Uterus (tissue), 3 donors: ENCODE measurements at regions not wholly inside any gene's neighbourhood (a gene's known extent, or its start where the extent isn't known, plus 50 kb on each side); places are given as distances from the start of the nearest gene placed in this dataset.

ENCODE experiments used
- DNase-seq, 2 donors: peaks; one replicate each; pipeline ENCODE4 v3.0.0-alpha.2; 2019 to 2020
- H3K27ac ChIP-seq, 2 donors: fragments of 200-600 bp; sonication (generic); 1 replicate in 1 of 2; 2 replicates in 1 of 2; pipeline ENCODE4 v1.5.1; 2016 to 2018
- H3K27me3 ChIP-seq, 2 donors: fragments of 200-600 bp; sonication (generic); one replicate each; pipeline ENCODE4 v1.5.1; 2018 to 2019; ENCODE audit warnings: control low read depth in 1 of 2
- H3K36me3 ChIP-seq, 2 donors: fragments of 200-600 bp; sonication (generic); one replicate each; pipeline ENCODE4 v1.5.1; 2019; ENCODE audit warnings: control low read depth in 1 of 2
- H3K4me1 ChIP-seq, 2 donors: fragments of 200-600 bp; sonication (generic); one replicate each; pipeline ENCODE4 v1.5.1; 2018 to 2019; ENCODE audit warnings: control low read depth in 1 of 2
- H3K4me3 ChIP-seq, 2 donors: fragments of 200-600 bp; sonication (generic); 1 replicate in 1 of 2; 2 replicates in 1 of 2; pipeline ENCODE4 v1.5.1; 2018 to 2019; ENCODE audit warnings: mild to moderate bottlenecking in 1 of 2
- H3K9me3 ChIP-seq, 2 donors: fragments of 200-600 bp; sonication (generic); one replicate each; pipeline ENCODE4 v1.5.1; 2019; ENCODE audit warnings: control low read depth in 1 of 2
- POLR2A ChIP-seq, 2 donors: fragments of 450-650 bp; IDR thresholded peaks; one replicate each; pipeline ENCODE4 v1.6.1; 2016; ENCODE audit warnings: antibody characterized with exemption in 2 of 2, mild to moderate bottlenecking in 1 of 2, moderate library complexity in 1 of 2
- intact Hi-C: fragments of 100-400 bp; cut with DNase I; formaldehyde crosslinking; loops from one replicate; pipeline ENCODE4 v1.15.1; 2023; ENCODE audit warnings: low total_unique reads
- TF ChIP-seq, protein P1 (sequence below), 4 experiments: fragments of 200-600 bp in 2 of 4; fragments of 450-650 bp in 2 of 4; sonication (generic) in 2 of 4; IDR thresholded peaks; one replicate each; pipeline ENCODE4 v1.5.1; 2016 to 2019; ENCODE audit warnings: antibody characterized with exemption in 4 of 4, mild to moderate bottlenecking in 2 of 4, moderate library complexity in 1 of 4
- donor health status: DM: yes; HTN: yes; CAD: no.

DNA sequence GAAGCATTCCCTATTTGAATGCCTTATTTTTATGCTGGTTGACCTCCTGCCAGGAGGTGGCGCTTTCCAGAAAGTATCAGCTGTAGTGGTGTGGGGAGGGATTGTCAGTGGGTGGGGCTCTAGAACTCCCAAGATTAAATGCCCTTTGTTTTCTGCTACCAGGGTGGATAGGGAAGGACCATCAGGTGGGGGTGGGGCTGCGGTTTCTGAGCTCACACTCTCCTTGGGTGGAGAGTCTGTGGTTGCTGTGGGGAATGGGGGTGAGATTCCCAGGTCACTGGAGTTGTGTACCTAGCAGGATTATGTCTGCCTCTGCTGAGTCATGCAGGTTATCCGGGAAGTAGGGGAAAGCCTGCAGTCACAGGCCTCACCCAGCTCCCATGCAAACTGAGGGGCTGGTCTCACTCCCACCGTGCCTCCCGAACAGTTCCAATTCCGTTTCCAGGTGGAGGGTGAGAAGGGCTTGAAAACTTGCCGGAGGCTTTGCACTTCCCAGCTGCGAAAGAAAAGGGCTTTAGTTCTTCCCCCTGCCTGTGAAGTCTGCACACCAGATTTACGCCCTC, 68.3 kb downstream of the ALG10B start:
- no peak overlapping the region for H3K27ac ChIP-seq
- TF ChIP-seq POLR2A (IDR thresholded peaks at IDR 0.05): no peak
- no peaks in the 10 kb centered on the region for H3K27me3 ChIP-seq
- no peak for DNase-seq
- intact Hi-C loops: no loop called here
- H3K4me1 ChIP-seq: no peaks in the 10 kb centered on the region
- H3K9me3 ChIP-seq: no peaks in the 10 kb centered on the region
- H3K36me3 ChIP-seq: no peaks in the 10 kb centered on the region
- H3K4me3 ChIP-seq: no peak overlapping the region

DNA sequence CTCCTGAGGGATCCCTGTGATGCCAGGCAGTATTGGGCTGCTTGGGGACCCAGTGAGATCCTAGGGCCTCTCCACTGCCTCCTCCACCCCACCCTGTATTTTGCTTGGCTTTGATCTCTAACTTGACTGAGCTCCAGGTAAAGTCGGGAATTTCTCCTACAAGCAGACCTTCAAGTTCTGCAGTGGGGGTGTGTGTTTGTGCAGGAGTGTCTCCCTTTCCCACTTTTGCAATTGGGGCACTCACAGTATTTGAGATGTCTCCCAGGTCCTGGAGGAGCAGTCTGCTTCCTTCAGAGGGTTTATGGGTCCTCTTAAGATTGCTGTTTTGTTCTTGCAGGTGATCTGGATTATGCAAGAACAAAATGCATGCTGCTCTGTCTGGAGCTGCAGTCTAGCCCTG, 68.9 kb downstream of the ALG10B start:
- Histone ChIP-seq H3K27me3 (no peaks in the 10 kb centered on the region), H3K9me3 (no peaks in the 10 kb centered on the region), H3K27ac (no peak overlapping the region), H3K4me3 (no peak overlapping the region), H3K36me3 (no peaks in the 10 kb centered on the region), H3K4me1 (no peaks in the 10 kb centered on the region)
- DNase-seq: no peak
- no peak for TF ChIP-seq POLR2A (IDR thresholded peaks at IDR 0.05)
- TF ChIP-seq, protein P1, sequence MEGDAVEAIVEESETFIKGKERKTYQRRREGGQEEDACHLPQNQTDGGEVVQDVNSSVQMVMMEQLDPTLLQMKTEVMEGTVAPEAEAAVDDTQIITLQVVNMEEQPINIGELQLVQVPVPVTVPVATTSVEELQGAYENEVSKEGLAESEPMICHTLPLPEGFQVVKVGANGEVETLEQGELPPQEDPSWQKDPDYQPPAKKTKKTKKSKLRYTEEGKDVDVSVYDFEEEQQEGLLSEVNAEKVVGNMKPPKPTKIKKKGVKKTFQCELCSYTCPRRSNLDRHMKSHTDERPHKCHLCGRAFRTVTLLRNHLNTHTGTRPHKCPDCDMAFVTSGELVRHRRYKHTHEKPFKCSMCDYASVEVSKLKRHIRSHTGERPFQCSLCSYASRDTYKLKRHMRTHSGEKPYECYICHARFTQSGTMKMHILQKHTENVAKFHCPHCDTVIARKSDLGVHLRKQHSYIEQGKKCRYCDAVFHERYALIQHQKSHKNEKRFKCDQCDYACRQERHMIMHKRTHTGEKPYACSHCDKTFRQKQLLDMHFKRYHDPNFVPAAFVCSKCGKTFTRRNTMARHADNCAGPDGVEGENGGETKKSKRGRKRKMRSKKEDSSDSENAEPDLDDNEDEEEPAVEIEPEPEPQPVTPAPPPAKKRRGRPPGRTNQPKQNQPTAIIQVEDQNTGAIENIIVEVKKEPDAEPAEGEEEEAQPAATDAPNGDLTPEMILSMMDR (IDR thresholded peaks at IDR 0.05): no peak
- intact Hi-C loops: no loop called here

DNA sequence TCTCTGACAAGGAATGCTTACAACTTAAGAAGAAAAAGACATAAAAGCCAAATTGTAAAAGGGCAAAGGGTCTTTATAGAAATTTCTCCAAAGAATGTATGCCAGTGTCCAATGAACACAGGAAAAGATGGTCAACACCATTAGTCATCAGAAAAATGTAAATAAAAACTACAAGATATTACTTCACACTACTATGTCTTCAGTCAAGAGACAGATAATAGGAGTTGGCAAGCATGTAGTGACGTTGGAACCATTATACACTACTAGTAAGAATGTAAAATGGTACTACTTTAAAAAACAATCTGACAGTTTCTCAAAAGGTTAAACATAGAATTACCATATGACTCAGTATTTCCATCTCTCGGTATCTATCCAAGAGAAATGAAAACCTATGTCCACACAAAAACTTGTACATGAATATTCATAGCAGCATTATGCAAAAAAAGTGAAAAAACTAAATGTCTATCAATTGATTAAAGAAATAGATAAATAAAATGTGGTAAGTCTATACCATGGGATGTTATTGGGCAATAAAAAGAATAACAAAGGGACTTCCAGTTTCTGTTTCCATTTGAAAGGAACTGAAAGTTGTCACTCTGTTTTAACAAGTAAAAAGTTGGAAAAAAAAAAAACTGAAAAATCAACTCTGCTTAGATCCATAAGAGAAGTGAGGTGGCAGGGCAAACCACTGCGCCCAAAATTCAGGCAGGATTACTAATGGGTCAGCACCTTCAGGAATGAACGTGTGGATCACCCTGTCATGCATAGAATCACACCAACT, 69.8 kb downstream of the ALG10B start:
- H3K4me1 ChIP-seq: no peaks in the 10 kb centered on the region
- no peak for TF ChIP-seq POLR2A (IDR thresholded peaks at IDR 0.05)
- TF ChIP-seq, protein P1 (IDR thresholded peaks at IDR 0.05): no peak
- no peaks in the 10 kb centered on the region for H3K36me3 ChIP-seq
- intact Hi-C loops: no loop called here
- H3K27me3 ChIP-seq: no peaks in the 10 kb centered on the region
- H3K27ac ChIP-seq: no peak overlapping the region
- no peak overlapping the region for H3K4me3 ChIP-seq
- DNase-seq: no peak
- H3K9me3 ChIP-seq: no peaks in the 10 kb centered on the region

DNA sequence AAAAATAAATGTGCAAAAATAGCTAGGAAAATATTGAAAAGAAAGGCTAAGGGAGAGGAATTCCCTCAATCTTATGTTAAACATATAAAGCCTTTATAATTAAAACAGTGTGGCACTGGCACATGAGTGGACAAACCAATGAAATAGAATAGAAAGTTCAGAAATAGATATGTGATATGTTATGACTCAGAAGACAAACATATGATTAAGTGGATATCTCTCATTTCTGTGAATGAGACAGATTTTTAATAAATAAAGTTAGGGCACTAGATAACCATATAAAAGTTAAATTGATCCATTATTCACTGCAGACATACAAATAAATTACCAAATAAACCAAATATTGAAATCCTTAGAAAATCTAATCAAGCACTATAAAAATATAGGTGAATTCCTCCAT, 73.0 kb downstream of the ALG10B start:
- Histone ChIP-seq H3K27ac (no peak overlapping the region), H3K27me3 (no peaks in the 10 kb centered on the region), H3K4me3 (no peak overlapping the region), H3K36me3 (no peaks in the 10 kb centered on the region), H3K9me3 (no peaks in the 10 kb centered on the region), H3K4me1 (no peaks in the 10 kb centered on the region)
- TF ChIP-seq, protein P1 (IDR thresholded peaks at IDR 0.05): no peak
- TF ChIP-seq POLR2A (IDR thresholded peaks at IDR 0.05): no peak
- DNase-seq: no peak
- intact Hi-C loops: no loop called here

DNA sequence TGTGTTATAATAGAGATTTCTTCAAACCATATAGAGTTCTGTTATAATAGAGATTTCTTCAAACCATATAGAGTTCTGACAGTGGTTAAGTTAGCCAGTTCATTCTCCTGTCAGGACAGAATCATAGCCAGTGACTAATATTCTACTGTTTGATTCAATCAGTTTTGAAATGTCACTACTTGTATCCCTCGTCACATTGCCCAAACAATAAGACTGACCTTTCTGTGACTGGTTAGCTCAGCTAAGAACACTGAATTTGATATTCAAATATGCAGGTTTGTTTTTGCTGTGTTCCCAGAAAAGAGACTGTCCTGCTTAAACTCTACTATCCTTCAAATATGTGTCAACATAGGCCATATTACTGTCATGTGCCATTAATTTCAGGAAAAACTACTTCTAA, 74.4 kb downstream of the ALG10B start:
- Histone ChIP-seq H3K27me3 (no peaks in the 10 kb centered on the region), H3K4me3 (no peak overlapping the region), H3K36me3 (no peaks in the 10 kb centered on the region), H3K27ac (no peak overlapping the region), H3K4me1 (no peaks in the 10 kb centered on the region), H3K9me3 (no peaks in the 10 kb centered on the region)
- TF ChIP-seq POLR2A (IDR thresholded peaks at IDR 0.05): no peak
- TF ChIP-seq, protein P1 (IDR thresholded peaks at IDR 0.05): no peak
- intact Hi-C loops: no loop called here
- no peak for DNase-seq
